Pulmonary artery endothelial cell (primary cell): ENCODE measurements at regions not wholly inside any gene's neighbourhood (a gene's known extent, or its start where the extent isn't known, plus 50 kb on each side); places are given as distances from the start of the nearest gene placed in this dataset.
A peak's percentile ranks its signal among the peaks of the same experiment; 100 is the strongest.

Experiments used
- DNase-seq: peaks from one replicate; pipeline ENCODE4 v3.0.0-alpha.2; 2011; ENCODE audit warnings: low read depth, low spot score

DNA sequence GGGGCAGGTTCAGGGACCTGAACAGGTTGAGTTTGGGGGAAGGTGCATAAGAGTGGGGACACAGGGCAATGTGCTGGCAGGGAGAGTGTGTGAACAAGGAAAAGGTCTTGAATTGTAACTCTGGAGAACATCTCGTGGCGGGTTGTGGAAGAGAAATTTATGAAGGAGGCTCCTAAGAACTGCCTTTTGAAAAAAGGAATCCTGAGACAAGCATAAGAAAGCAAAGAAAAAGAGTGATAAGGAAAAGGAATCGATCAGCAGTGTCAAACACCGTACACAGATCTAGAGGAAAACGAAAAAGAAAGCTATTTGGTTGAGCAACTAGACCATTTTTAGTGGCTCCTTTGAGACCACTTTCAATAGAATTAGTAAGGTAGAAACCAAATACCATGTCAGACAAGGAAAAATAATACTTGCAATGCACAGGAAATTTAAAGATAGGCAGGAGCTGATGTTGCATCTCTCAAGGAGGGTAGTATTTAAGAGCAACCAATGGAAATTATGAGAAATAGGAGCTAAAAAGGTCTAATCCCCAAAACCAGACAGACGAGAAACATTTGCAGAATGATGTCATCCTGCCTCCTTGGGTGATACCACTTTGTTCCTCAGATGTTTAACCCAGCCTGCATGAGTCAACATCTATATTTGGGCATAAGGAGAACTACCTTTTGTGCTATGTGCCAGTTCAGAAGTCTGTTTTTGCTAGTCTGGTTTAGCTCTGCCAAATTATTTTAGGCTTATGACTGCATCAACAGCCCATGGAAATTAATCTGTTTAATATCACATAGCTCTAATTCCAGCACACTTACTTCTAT is 64.5 kb upstream of the STK38L start:
- DNase-seq: peak; percentile 62

DNA sequence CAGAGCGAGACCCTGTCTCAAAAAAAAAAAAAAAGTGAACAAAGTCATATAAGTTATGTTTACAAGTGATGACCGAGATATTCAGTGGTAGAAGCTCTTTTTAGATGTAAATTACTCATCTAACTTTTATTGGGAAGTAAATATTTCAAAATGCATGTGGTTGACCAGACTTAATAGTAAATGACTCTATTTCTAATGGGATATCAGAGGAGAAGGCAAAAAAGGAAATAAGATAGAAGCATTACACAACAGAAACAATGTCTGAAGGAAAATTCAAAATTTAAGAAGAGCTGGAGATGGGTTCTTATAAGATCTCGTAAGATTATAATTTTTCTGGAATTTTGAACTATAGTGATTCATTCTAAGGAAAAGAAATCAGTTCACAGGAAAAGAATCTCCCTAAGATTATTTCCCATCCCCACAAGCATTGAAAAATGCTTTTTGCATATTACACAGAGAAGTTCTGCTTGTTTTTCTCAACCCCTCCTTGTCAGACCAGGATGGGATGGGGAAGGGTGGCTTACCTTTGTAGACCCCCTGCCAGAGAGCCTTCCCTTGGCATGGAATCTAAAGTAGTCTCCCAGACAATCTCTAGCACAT is 63.1 kb upstream of the STK38L start:
- no peak for DNase-seq

DNA sequence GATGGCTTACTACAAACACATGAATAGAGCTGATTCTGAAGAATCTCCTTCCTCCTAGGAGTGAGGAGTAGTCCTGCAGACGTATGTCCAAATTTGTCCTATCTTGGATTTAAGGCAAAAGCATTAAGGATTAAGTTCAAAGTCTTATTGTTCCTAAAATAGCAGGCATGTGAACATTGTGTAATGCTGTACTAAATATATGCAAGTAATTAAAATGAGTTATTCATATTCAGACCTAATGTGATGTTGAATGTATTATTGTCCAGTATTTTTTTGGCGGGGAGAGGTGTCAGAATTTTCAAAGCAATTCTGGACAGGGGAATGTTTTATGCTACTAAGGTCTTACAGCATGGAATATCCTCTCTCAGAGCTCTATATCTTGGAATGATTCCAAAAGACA is 60.7 kb upstream of the STK38L start:
- DNase-seq: no peak

DNA sequence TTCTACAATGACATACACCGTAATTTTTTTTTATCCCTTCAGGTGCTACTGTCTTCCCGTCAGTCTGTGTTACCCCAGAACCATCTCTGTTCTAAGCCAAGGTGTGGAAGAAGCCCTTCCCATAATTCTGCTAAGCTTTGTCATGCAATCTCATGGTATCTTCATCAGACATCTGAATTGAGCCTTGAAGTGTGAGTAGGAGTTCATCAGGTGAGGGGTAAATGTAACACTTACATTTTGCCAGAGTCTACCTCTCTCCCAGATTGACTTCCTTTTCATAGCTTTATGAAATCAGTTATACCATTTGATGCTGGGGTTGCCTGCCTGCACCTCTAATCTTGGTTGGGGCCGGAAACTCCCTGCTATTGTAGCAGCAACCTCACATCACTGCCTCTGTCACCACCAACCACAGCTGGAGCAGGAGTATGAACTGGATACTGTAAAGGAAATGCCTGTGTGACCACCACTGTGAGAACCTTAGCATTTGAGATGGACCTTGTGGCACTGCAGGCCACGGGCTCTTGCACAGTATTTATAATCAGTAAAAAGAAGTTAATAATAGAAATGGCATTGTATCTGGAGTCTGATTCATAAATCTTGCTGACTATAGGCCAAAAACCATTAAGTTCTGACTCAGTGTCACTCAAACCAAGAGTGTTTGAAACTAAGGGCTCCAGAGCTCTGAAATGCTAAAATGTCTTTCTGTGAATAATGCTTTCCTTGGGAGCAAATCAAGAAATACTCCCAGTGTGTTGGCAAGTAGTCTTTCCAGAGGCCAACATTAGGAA is 58.7 kb upstream of the STK38L start:
- no peak for DNase-seq

DNA sequence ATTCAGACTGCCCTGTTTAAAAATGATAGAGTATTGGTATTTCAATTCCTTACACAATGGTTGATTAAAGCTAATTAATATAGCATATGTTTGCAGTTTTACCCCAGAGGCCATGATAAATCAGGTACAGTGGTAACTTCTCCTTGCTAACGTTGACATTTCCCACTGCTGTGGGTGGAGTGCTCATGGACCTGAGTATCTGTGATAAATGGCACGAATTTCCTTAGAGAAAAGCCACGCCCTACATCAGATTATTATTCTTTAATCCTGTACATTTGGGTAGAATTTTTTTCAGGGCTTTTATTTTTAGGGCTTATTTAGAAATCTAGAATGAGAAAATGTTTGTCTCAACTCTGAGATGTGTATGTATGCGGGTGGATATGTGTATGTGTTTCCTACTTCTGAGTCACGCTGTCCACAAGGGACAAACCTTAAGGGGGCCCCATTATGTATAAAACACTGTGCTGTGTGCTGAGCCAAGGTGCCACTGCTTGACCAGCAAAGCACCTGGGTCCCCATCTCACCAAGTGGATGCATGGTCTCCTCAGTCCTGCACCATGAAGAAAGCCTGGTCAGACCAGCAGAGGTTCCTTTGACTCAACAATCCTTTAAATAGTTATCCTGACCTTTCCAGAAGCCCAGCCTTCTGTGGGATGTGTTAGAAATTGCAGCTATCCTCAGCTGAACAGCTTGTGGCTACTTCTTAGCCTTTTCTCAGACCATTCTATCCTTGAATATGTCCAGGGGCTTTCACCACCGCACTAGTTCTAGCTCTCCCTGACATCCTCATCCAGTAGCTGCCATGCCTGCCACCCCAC is 57.9 kb upstream of the STK38L start:
- no peak for DNase-seq

DNA sequence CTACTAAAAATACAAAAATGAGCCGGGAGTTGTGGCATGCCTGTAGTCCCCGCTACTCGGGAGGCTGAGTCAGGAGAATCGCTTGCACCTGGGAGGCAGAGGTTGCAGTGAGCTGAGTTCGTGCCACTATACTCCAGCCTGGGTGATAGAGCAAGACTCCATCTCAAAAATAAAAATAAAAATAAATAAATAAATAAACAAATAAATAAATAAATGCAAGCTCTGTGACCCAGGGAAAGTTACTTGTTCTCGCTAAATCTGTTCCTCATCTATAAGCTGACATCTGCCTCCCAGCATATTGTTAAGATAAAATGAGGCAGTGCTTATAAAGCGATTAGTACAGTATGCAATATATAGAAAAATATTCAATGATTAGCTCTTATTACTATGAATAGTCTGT is 56.4 kb upstream of the STK38L start:
- DNase-seq: no peak

DNA sequence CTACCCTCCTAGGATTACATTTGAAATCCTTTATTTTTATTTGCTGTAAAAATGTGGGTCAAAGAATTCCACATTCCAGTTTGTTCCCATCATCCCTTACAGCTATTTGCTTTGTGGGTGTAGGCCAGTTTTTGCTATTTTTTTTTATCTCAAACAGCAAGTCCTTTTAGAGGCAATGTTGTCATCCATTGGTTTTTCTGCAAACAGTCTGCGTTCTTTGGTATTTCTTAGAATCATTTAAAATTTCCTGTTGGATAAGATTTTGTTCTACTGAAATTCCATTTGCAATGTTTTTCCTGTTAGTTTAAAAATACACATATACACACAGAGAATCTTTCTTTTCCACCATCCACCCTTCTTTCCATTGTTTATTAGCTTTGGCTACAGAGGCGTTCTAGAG is 53.3 kb upstream of the STK38L start:
- DNase-seq: no peak

DNA sequence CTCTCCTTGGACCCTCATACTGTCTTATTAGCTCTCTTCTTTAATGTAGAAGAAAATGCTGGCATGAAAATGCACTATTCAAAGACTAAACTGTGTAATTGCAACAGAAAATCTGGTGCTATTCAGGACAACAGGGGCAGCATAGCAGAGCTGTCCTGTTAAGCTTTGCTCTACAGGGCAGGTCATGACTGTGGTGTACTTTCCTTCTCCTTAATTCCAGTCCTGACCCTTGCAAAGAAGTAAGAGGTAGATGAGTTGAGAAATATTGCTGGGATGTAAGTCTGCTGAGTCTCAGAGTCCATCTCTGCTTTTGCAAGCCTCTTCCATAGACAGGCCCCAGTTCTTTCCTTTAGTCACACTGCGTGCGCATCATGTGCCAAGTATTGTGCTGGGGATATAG is 52.6 kb upstream of the STK38L start:
- DNase-seq: no peak

DNA sequence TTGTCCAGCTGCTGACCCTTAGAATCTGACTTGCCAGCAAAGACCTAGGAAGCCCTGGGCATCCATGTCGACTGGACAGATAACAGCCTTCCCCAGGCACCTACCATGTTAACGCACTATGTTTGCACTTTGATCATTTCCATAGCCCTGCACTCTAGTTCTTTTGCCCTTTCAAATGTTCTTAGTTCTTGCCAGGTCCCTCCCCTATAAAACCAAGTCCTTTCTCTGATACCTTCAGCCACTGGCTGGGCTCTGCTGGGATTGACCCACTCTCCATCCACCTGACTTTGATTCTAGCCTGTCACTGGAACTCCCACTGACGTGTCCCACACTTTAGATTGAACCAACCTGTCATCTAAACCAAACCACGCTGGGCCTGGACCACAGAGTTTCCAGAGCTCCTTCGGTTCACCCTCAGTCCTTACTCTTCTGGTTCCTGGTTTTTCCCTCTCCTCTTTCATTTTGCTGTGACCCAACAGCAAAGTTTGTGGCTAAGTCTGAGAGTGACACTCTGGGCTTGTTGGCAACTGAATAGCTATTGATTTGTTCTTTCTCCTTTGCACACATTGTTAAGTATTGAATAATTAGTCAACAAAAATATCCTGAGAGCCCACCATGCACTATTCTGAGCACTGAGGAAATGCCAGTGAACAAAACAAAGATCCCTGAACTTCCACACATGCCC is 51.8 kb upstream of the STK38L start:
- no peak for DNase-seq

DNA sequence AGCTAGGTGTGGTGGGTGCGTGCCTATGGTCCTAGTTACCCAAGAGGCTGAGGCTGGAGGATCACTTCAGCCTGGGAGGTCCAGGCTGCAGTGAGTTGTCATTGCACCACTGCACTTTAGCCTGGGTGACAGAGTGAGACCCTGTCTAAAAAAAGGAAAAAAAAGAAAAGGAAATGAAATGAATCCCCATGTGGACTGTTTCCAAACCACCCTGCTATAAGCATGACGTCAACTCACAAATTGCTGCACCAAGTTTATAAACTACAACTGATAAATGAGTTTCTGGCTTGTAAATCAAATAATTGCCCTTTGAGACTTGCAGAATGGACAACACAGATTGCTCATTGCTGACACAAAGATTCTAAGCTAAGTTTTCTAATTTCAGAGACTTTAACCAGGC is 51.0 kb upstream of the STK38L start:
- no peak for DNase-seq

DNA sequence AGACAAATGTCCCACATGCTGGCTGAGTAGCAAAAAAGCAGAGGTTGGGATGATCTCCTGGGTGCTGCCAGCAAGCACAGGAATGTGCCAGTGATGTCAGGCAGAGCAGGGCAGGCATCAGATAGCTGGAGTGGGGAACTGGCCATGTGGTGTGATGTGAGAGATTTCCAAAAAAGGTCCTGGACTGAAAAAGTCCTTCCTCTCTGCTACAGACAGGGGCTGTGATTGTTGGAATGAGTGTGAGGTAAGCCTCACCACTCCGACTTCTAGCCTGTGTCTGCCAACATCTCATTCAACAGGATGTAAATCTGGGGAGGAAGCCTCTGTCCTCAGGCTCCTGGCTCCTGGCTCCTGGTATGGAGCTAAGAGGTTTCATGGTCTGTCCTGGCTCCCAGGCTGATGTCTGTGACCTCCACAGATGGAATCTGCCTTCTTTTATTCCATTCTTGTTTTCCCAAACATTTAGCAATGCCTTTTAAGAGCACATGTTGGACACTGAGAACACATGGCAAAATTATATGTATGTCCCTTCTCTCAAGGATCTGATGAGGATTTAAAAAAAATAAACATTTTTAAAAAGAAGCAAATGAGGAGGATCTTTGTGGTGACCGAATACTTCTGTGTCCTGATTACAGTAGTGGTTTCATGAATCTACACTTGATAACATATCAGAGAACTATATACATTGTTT is 50.1 kb upstream of the STK38L start:
- DNase-seq: no peak
